GM23338 (cell line): ENCODE measurements at regions not wholly inside any gene's neighbourhood (a gene's known extent, or its start where the extent isn't known, plus 50 kb on each side); places are given as distances from the start of the nearest gene placed in this dataset.

Experiments used
- ATAC-seq: fragments of 200-7000 bp; cut with Tn5 transposase; 3 replicates; pipeline ENCODE4 v1.9.1; 2020
- DNase-seq: peaks from one replicate; pipeline ENCODE4 v3.0.0-alpha.2; 2015; ENCODE audit warnings: low spot score
- H2AFZ ChIP-seq: fragments of 200-600 bp; sonication (generic); 2 replicates; pipeline ENCODE4 v1.8.0; 2016; ENCODE audit warnings: antibody characterized with exemption, mild to moderate bottlenecking, moderate library complexity
- H3F3A ChIP-seq: fragments of 200-600 bp; sonication (generic); replicated peaks from 2 replicates; pipeline ENCODE4 v1.8.0; 2017; ENCODE audit warnings: antibody characterized with exemption, mixed run types, low read depth
- H3K27ac ChIP-seq: fragments of 200-600 bp; sonication (generic); 2 replicates; pipeline ENCODE4 v1.6.1; 2016; ENCODE audit warnings: low read depth
- H3K27me3 ChIP-seq: fragments of 200-600 bp; sonication (generic); 2 replicates; pipeline ENCODE4 v1.8.0; 2016; ENCODE audit warnings: mild to moderate bottlenecking, mixed run types, moderate library complexity; ENCODE audit not compliant: insufficient read depth
- H3K36me3 ChIP-seq: fragments of 200-600 bp; sonication (generic); 2 replicates; pipeline ENCODE4 v1.8.0; 2016; ENCODE audit warnings: mild to moderate bottlenecking; ENCODE audit not compliant: insufficient read depth
- H3K4me1 ChIP-seq: fragments of 200-600 bp; sonication (generic); 2 replicates; pipeline ENCODE4 v1.8.0; 2016; ENCODE audit warnings: mild to moderate bottlenecking, moderate library complexity; ENCODE audit not compliant: insufficient read depth
- H3K4me2 ChIP-seq: fragments of 200-600 bp; sonication (generic); 2 replicates; pipeline ENCODE4 v1.7.1; 2017; ENCODE audit warnings: mixed run types
- H3K4me3 ChIP-seq: fragments of 200-600 bp; sonication (generic); 2 replicates; pipeline ENCODE4 v1.6.1; 2016; ENCODE audit warnings: mixed run types
- H3K79me2 ChIP-seq: fragments of 200-600 bp; sonication (generic); replicated peaks from 2 replicates; pipeline ENCODE4 v1.8.0; 2017; ENCODE audit warnings: mild to moderate bottlenecking; ENCODE audit not compliant: insufficient read depth
- H3K9me2 ChIP-seq: fragments of 200-600 bp; sonication (generic); 2 replicates; pipeline ENCODE4 v1.8.0; 2017; ENCODE audit not compliant: insufficient read depth
- H4K20me1 ChIP-seq: fragments of 200-600 bp; sonication (generic); replicated peaks from 2 replicates; pipeline ENCODE4 v1.8.0; 2017; ENCODE audit warnings: mild to moderate bottlenecking; ENCODE audit not compliant: insufficient read depth
- H3K27ac Mint-ChIP-seq: 2 replicates; pipeline ENCODE4 v1.8.0; 2020; ENCODE audit warnings: inconsistent platforms, mild to moderate bottlenecking, moderate library complexity, mixed read lengths
- H3K27me3 Mint-ChIP-seq: 3 replicates; pipeline ENCODE4 v1.8.0; 2022; ENCODE audit warnings: low read depth, mild to moderate bottlenecking, moderate library complexity, mixed read lengths, inconsistent platforms; ENCODE audit not compliant: insufficient read depth, poor library complexity
- H3K36me3 Mint-ChIP-seq: 3 replicates; pipeline ENCODE4 v1.8.0; 2021; ENCODE audit warnings: low read depth, mild to moderate bottlenecking, inconsistent platforms, moderate library complexity, mixed read lengths
- H3K4me1 Mint-ChIP-seq: 3 replicates; pipeline ENCODE4 v1.8.0; 2020; ENCODE audit warnings: mild to moderate bottlenecking, inconsistent platforms, mixed read lengths
- H3K4me3 Mint-ChIP-seq: 3 replicates; pipeline ENCODE4 v1.8.0; 2021; ENCODE audit warnings: moderate library complexity, mild to moderate bottlenecking, inconsistent platforms, mixed read lengths
- H3K9me3 Mint-ChIP-seq: 3 replicates; pipeline ENCODE4 v1.8.0; 2020; ENCODE audit warnings: moderate library complexity, mild to moderate bottlenecking, inconsistent platforms, mixed read lengths
- CREB1 ChIP-seq: fragments of 250-450 bp; sonication (Bioruptor Pico); IDR thresholded peaks from 2 replicates; pipeline ENCODE4 v1.5.0; 2020; ENCODE audit warnings: low read depth, mild to moderate bottlenecking, moderate library complexity
- CTCF ChIP-seq, 2 experiments: fragments of 200-600 bp in 1 of 2; sonication (generic) in 1 of 2; conservative IDR thresholded peaks; 2 replicates each; pipeline versions ENCODE4 v1.5.1 to v1.6.1; 2016 to 2017; ENCODE audit warnings: antibody characterized with exemption in 2 of 2, low read depth in 2 of 2, mild to moderate bottlenecking in 2 of 2, moderate library complexity in 1 of 2
- ETS1 ChIP-seq: IDR thresholded peaks from 2 replicates; pipeline ENCODE4 v1.6.1; 2016; ENCODE audit warnings: antibody characterized with exemption
- EZH2 ChIP-seq: fragments of 200-600 bp; sonication (generic); IDR thresholded peaks from one replicate; pipeline ENCODE4 v1.8.0; 2017; ENCODE audit warnings: antibody characterized with exemption, mild to moderate bottlenecking, low read depth; ENCODE audit not compliant: unreplicated experiment
- EZH2phosphoT487 ChIP-seq: fragments of 200-600 bp; sonication (generic); IDR thresholded peaks from one replicate; pipeline ENCODE4 v1.8.1; 2018; ENCODE audit warnings: antibody characterized with exemption; ENCODE audit not compliant: unreplicated experiment
- JUNB ChIP-seq: IDR thresholded peaks from one replicate; pipeline ENCODE4 v1.6.1; 2016; ENCODE audit warnings: antibody characterized with exemption; ENCODE audit not compliant: unreplicated experiment
- NANOG ChIP-seq: IDR thresholded peaks from 2 replicates; pipeline ENCODE4 v1.6.1; 2016; ENCODE audit warnings: antibody characterized with exemption, borderline replicate concordance
- POLR2AphosphoS5 ChIP-seq: IDR thresholded peaks from 2 replicates; pipeline ENCODE4 v1.6.1; 2016; ENCODE audit warnings: antibody characterized with exemption, low read depth
- STAT1 ChIP-seq: IDR thresholded peaks from one replicate; pipeline ENCODE4 v1.6.1; 2016; ENCODE audit warnings: antibody characterized with exemption; ENCODE audit not compliant: unreplicated experiment
- ZNF114 ChIP-seq: fragments of 250-450 bp; sonication (Bioruptor Pico); IDR thresholded peaks from 2 replicates; pipeline ENCODE4 v1.5.0; 2020; ENCODE audit warnings: mild to moderate bottlenecking, moderate library complexity
- ZNF331 ChIP-seq: fragments of 250-450 bp; sonication (Bioruptor Pico); IDR thresholded peaks from 2 replicates; pipeline ENCODE4 v1.5.0; 2020; ENCODE audit warnings: low read depth, mild to moderate bottlenecking, moderate library complexity
- ZNF462 ChIP-seq: fragments of 250-450 bp; sonication (Bioruptor Pico); IDR thresholded peaks from 2 replicates; pipeline ENCODE4 v1.5.0; 2020; ENCODE audit warnings: mild to moderate bottlenecking, moderate library complexity
- TF ChIP-seq, protein P1 (sequence below): IDR thresholded peaks from one replicate; pipeline ENCODE4 v1.6.1; 2018; ENCODE audit warnings: antibody characterized with exemption; ENCODE audit not compliant: unreplicated experiment

DNA sequence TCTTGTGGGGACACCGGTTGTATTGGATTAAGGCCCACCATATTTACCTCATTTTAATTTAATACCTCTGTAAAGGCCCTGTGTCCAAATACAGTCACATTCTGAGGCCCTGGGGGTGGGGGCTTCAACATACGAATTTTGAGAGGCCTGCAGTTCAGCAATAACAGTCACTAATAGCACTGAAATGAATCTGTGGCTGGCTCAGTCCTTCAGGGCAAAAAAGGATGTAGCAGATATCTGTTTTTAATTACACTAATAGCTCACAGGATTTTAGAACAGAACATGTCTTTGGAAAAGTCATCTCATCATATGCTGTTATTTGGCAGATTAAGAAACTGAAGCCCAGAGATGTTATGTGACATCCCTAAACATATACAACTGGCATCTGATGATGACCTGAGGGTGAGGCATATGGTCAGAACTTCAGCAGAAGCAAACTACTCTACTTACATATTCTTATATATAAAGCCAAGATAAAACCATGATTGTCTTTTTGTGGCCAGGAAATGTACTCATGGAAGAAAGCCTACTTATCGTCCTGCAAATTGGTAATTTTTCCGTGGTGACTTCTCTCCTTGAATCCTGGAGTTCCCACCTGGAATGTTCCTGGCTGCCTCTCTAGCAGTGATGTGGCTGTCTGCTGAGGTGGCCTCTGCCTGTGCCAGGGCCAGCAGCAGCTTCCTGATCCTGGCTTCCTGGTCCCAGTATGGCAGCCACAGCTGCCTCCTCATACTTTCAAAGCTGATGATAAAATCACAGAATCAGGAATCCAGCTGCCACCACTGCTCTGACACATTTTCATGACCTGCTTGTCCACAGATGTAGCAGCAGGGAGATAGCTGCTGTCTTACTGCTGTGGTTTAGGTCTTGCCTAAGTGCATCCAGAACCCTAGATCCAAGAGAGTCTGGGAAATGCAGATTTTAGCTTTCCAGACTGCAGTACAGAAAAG lies 72.1 kb upstream of the ANKRD55 start:
- Mint-ChIP-seq H3K36me3 (no peaks in the 10 kb centered on the region; the same call in 2 of the 3 replicates), H3K9me3 (peaks cover 12% of the 10 kb centered on the region; the same call in 2 of the 3 replicates), H3K27ac (no peak overlapping the region), H3K4me3 (no peak overlapping the region), H3K4me1 (no peaks in the 10 kb centered on the region), H3K27me3 (no peaks in the 10 kb centered on the region)
- H3K27ac ChIP-seq: no peak overlapping the region
- DNase-seq (no peak), ATAC-seq (no peak)
- no peaks in the 10 kb centered on the region for H3K4me1 ChIP-seq
- H3K9me2 ChIP-seq: no peaks in the 10 kb centered on the region
- H3K79me2 ChIP-seq: no peaks in the 10 kb centered on the region
- TF ChIP-seq EZH2phosphoT487 (no peak), JUNB (no peak), ETS1 (no peak), CTCF (conservative IDR thresholded peaks at IDR 0.05; ENCODE audit: low read depth in 2 of 2) (no peak), ZNF331 (no peak), CREB1 (CRISPR knock-in tag) (no peak), EZH2 (no peak), NANOG (no peak), ZNF114 (CRISPR knock-in tag) (no peak), ZNF462 (CRISPR knock-in tag) (no peak), STAT1 (no peak), POLR2AphosphoS5 (no peak)
- TF ChIP-seq, protein P1, sequence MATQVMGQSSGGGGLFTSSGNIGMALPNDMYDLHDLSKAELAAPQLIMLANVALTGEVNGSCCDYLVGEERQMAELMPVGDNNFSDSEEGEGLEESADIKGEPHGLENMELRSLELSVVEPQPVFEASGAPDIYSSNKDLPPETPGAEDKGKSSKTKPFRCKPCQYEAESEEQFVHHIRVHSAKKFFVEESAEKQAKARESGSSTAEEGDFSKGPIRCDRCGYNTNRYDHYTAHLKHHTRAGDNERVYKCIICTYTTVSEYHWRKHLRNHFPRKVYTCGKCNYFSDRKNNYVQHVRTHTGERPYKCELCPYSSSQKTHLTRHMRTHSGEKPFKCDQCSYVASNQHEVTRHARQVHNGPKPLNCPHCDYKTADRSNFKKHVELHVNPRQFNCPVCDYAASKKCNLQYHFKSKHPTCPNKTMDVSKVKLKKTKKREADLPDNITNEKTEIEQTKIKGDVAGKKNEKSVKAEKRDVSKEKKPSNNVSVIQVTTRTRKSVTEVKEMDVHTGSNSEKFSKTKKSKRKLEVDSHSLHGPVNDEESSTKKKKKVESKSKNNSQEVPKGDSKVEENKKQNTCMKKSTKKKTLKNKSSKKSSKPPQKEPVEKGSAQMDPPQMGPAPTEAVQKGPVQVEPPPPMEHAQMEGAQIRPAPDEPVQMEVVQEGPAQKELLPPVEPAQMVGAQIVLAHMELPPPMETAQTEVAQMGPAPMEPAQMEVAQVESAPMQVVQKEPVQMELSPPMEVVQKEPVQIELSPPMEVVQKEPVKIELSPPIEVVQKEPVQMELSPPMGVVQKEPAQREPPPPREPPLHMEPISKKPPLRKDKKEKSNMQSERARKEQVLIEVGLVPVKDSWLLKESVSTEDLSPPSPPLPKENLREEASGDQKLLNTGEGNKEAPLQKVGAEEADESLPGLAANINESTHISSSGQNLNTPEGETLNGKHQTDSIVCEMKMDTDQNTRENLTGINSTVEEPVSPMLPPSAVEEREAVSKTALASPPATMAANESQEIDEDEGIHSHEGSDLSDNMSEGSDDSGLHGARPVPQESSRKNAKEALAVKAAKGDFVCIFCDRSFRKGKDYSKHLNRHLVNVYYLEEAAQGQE: no peak
- no peak overlapping the region for H2AFZ ChIP-seq
- H3K4me3 ChIP-seq: no peak overlapping the region
- no peaks in the 10 kb centered on the region for H3F3A ChIP-seq
- H4K20me1 ChIP-seq: no peaks in the 10 kb centered on the region
- no peaks in the 10 kb centered on the region for H3K27me3 ChIP-seq
- no peak overlapping the region for H3K4me2 ChIP-seq
- H3K36me3 ChIP-seq: 0 out of 2 replicates have a peak, but pooled peaks cover 5% of the 10 kb centered on the region
